ENCODE measurements at regions not wholly inside any gene's neighbourhood (a gene's known extent, or its start where the extent isn't known, plus 50 kb on each side); places are given as distances from the start of the nearest gene placed in this dataset.
"Not testable (repeated sequence)": the region's sequence is repeated elsewhere in the genome, so short reads cannot be mapped to it uniquely, and the experiment has no call there.

GRCh38 chr18:71371951-71372605 is 1083.2 kb downstream of the SOCS6 start:
- no peaks in the 10 kb centered on the region for H3K36me3 ChIP-seq
- H3K27me3 ChIP-seq = no peaks in the 10 kb centered on the region

GRCh38 chr18:71370671-71371445 is 1082.0 kb downstream of the SOCS6 start:
- Histone ChIP-seq H3K27me3 (no peaks in the 10 kb centered on the region), H3K9me3 (peaks cover 0 to 15% (median 2%) of the 10 kb centered on the region in 4 donors), H3K27ac (no peak overlapping the region), H3K36me3 (no peaks in the 10 kb centered on the region), H3K4me1 (no peaks in the 10 kb centered on the region), H3K4me3 (no peak overlapping the region)
- WGBS, 2 donors = 70 to 74% methylated on average over 7 of the region's 7 CpGs
- no peak for TF ChIP-seq EP300 (IDR thresholded peaks at IDR 0.05)
- TF ChIP-seq CTCF (IDR thresholded peaks at IDR 0.05) = no peak
- TF ChIP-seq POLR2A (IDR thresholded peaks at IDR 0.05) = no peak
- no peak for DNase-seq (ENCODE audit: low spot score in 2 of 2)

More at GRCh38 chr18:71371951-71372605, 1083.2 kb downstream of the SOCS6 start:
- no peak for TF ChIP-seq CTCF (IDR thresholded peaks at IDR 0.05)
- H3K9me3 ChIP-seq = peaks cover 0 to 2% (median 0%) of the 10 kb centered on the region in 4 donors
- DNase-seq (ENCODE audit: low spot score in 2 of 2) = no peak
- 76 to 85% methylated on average over 2 of the region's 2 CpGs for WGBS, 2 donors
- H3K27ac ChIP-seq = no peak overlapping the region
- H3K4me1 ChIP-seq = no peaks in the 10 kb centered on the region
- no peak overlapping the region for H3K4me3 ChIP-seq

GRCh38 chr18:71370095-71370494 is 1081.2 kb downstream of the SOCS6 start:
- Histone ChIP-seq H3K4me1 (no peaks in the 10 kb centered on the region), H3K9me3 (peaks cover 0 to 22% (median 4%) of the 10 kb centered on the region in 4 donors), H3K4me3 (no peak overlapping the region), H3K36me3 (no peaks in the 10 kb centered on the region), H3K27me3 (no peaks in the 10 kb centered on the region), H3K27ac (no peak overlapping the region)
- TF ChIP-seq POLR2A (IDR thresholded peaks at IDR 0.05) = no peak
- TF ChIP-seq EP300 (IDR thresholded peaks at IDR 0.05) = no peak
- TF ChIP-seq CTCF (IDR thresholded peaks at IDR 0.05) = no peak
- WGBS, 2 donors = 81 to 94% methylated on average over 2 of the region's 2 CpGs
- DNase-seq (ENCODE audit: low spot score in 2 of 2) = no peak

GRCh38 chr18:71362140-71362539 is 1073.3 kb downstream of the SOCS6 start:
- Histone ChIP-seq H3K9me3 (peaks cover 0 to 24% (median 4%) of the 10 kb centered on the region in 4 donors), H3K4me1 (no peaks in the 10 kb centered on the region), H3K4me3 (no peak overlapping the region), H3K27ac (no peak overlapping the region), H3K36me3 (no peaks in the 10 kb centered on the region), H3K27me3 (no peaks in the 10 kb centered on the region)
- no peak for DNase-seq (ENCODE audit: low spot score in 2 of 2)
- no peak for TF ChIP-seq POLR2A (IDR thresholded peaks at IDR 0.05)
- TF ChIP-seq EP300 (IDR thresholded peaks at IDR 0.05) = no peak
- no peak for TF ChIP-seq CTCF (IDR thresholded peaks at IDR 0.05)
- WGBS, 2 donors = 90 to 92% methylated on average over 4 of the region's 4 CpGs

GRCh38 chr18:71355599-71355998 is 1066.8 kb downstream of the SOCS6 start:
- WGBS, 2 donors = 82 to 85% methylated on average over 3 of the region's 3 CpGs
- not testable (repeated sequence) for H3K36me3 ChIP-seq; DNase-seq (ENCODE audit: low spot score in 2 of 2)

More at GRCh38 chr18:71355599-71355998, 1066.8 kb downstream of the SOCS6 start:
- H3K27ac ChIP-seq, H3K4me1 ChIP-seq, H3K4me3 ChIP-seq, H3K27me3 ChIP-seq, H3K9me3 ChIP-seq: not testable (repeated sequence)

Data from tibial nerve (tissue), 4 donors.